Activated effector memory CD4-positive, alpha-beta T cell treated with anti-CD3 and anti-CD28 coated beads, Interleukin-2, amount 50 U/mL, for 16 hours (primary cell): ENCODE measurements at regions not wholly inside any gene's neighbourhood (a gene's known extent, or its start where the extent isn't known, plus 50 kb on each side); places are given as distances from the start of the nearest gene placed in this dataset.

Source experiments
- DNase-seq: peaks from one replicate; pipeline ENCODE4 v3.0.0-alpha.2; 2020

DNA sequence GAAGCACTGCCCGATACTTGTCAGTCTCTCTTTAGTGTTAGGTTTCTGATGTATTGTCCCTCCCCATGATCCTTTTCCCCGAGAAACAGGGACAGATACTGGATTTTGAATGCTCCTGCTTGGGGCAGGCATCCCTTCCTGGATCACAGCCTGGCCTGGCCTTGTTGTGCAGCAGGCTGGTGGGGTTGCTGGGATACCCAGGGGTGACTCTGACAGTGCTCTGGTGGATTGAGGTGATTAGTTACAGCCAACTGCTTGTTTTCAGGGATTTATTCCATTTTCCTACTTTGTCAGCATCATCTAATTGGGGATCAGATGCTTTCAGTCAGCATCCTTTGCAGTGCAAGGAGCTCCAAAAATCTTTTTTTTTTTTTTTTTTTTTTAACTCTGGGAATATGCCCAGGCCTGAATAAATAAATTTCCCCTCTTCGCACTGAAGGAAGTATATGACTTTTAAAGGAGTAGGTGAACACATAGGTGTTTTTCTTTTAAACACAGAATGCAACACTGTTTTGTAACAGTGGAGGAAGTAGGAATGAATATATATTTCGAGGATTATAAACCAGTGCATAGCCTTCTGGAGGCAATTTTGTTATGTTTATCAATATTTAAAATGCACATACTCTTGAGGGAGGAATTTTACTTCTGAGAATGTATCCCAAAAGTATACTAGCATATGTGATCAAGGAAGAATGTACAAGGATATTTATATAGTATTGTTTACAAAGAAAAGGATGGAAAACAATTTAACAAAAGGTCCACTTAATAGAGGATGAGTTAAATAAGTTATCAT is 127.3 kb upstream of the ELL2 start:
- no peak for DNase-seq

DNA sequence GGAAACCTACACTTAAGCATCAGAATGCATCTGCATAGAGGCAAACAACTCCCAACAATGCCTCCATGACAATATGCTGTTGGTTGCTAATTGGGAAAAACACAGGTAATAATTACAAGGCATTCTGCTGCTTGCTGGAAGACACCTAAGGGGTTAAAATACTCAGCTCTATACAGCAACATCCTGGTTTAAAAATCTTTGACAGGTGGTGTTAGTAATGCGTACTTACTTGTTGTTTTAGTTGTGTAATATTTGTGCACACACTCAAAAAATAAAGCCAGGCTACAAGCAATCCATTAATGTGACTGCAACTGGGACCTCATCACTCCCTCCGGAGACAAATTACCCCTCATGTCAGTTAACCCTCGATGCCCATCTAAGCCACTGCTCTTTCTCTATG is 126.3 kb upstream of the ELL2 start:
- no peak for DNase-seq

DNA sequence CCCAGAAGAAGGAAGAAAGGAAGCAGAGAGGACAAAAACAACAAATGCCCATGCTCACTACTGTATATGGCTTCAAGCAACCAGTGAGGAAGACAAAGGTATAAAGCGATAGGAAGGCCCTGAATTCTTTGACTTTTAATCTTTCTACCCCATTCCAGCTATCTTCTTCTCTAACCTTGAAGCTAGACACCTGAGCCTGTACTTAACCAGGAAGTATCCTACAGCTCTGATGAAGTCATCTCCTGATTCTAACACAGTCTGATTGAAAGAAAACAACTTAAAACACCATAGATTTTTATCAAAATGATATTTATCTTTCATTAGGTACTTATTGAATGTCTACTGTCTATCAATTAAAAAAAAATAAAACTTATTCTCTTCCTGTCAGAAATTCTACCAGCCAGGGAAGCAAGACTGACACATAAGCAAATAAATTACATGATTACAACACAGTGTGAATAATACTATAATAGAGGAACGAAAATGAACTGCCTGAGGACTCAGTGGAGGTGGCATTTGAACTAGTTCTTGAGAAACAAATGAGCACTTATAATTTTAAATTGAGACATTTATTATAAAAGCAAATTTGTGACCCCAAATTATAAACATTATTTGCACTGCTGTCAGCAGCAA is 123.3 kb upstream of the ELL2 start:
- DNase-seq, result no peak

GRCh38 chr5:96083361-96083881 is 121.8 kb upstream of the ELL2 start:
- no peak for DNase-seq

DNA sequence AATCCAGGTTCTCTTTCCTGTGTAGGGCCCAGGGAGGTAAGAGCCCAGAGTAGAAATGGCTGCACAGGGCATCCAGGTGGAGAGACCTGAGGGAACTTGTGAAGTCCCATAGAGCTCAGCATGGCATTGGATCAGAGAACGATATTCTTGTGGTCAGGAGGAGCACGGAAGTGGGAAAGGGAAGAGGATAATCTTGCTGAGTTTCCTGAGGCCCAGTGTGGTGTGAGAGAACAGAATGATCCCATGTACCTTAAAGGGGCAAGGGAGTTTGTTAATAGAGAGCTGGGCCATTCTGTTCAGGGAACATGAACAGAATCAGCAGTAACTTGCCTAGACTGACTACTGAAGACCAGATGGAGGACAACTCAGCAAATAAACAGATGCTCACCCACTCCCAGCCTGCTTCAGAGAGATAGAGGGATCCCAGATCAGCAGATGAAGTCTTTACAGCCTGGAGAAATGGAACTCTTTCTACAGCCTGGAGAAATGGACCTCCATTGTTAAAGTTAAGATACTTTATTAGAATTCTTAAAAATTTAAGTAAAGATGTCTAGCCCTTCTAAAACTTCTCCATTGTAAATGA is 119.7 kb upstream of the ELL2 start:
- DNase-seq, result no peak

DNA sequence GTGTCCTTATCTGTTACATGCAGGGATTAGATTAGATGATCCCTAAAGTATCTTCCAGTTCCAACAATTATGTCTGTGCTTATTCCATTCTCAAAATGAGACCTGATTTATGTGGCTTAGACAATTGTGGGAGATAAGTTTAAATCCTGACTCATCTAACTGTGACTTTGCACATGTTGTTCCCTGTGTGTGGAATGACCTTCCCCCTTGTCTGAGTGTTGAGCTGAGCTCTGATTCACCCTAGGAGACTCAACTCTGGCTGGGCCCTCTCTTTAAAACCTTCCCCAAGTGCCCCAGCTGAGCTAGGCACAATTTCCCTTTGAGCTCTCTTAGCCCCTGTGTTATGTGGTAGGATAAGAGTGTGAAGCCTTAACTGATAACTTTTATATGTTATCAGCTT is 118.9 kb upstream of the ELL2 start:
- no peak for DNase-seq

GRCh38 chr5:96079962-96080361 is 118.3 kb upstream of the ELL2 start:
- no peak for DNase-seq

DNA sequence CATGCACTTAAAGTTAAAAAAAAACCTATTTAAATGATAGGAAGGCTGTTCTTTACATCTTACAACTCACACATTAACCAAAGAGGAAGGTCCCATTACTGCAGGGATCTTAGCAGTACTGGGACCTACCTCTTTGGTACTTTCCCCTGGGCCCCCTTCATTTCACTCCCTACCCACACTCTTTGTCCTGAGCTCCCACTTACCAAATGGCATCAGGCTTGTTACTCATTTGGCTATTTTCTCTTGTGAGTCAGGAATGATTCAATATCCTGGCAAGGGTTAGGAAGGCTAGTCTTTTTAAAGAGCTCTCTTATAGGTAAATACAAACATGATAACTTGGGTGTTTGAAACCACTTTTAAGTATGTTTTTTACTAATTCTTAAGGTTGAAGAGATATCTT is 117.4 kb upstream of the ELL2 start:
- no peak for DNase-seq

GRCh38 chr5:96076451-96076850 is 114.8 kb upstream of the ELL2 start:
- DNase-seq, result no peak

GRCh38 chr5:96075579-96076289 is 114.1 kb upstream of the ELL2 start:
- no peak for DNase-seq

DNA sequence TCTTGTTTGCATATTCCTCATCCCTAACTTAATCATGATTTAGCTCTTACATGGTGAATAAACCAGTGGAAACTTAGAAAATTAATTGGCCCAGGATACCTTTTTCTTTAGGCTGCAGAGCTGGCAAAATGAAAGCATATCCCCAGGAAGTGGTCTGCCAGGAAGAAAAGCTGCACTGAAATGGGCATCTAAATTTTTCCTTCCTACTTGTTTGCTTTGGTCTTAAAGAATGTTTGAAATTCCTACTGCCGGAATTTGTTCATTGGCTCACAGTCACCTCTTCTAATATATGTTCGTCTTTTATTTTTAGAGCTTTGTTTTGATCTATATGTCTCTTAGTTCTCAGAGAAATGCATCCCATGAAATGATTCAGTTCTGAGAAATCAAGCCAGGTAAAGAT is 113.2 kb upstream of the ELL2 start:
- no peak for DNase-seq

DNA sequence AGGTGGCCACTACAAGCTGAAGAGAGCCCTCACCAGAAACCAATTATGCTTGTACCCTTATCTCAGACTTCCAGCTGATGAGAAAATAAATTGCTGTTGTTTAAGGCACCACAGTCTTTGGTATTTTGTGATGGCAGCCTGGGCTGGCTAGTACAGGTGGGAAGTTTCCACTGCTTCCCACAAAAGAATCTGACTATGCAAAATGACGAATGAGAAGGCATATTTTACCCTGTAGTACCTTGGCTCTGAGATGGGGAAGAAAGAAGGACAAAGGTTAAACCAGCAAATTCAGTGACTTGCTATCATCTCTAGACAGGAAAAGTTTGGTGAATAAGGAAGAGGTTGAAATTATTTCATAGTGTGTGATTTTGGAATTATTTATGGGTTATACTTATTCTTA is 112.8 kb upstream of the ELL2 start:
- no peak for DNase-seq

- DNase-seq, result no peak
Measured at GRCh38 chr5:96072791-96073165, 111.1 kb upstream of the ELL2 start.

- no peak for DNase-seq
Measured at GRCh38 chr5:96072138-96072790, 110.6 kb upstream of the ELL2 start.

DNA sequence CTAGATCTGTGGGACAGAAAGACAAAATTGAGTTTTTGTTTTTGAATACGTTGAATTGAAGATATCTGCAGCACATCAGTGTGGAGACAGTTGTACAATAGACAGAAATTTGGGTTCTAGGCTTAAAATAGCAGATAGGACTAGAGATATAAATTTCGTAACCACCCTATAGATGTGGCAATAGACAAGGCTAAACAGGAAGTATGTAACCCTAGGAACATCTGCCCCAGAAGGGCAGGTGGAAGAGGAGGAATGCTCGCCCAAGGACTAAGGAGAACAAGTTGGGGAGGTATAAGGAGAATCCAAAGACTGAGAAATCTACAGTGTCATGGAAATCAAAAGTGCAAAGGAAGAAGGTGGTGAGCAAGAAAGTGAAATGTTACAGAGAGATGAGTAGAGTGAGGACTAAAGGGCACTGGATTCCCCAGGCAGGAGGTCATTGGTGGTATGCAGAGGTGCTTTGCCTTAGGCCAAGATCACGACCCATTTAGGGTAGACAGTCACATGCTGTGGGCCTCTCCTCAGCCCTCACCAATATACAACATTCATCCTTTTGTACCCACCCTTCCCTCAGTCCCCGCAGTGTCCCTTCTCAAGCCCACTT is 109.1 kb upstream of the ELL2 start:
- DNase-seq, result no peak

GRCh38 chr5:96067894-96068614 is 106.4 kb upstream of the ELL2 start:
- no peak for DNase-seq

GRCh38 chr5:96067251-96067650 is 105.6 kb upstream of the ELL2 start:
- no peak for DNase-seq

DNA sequence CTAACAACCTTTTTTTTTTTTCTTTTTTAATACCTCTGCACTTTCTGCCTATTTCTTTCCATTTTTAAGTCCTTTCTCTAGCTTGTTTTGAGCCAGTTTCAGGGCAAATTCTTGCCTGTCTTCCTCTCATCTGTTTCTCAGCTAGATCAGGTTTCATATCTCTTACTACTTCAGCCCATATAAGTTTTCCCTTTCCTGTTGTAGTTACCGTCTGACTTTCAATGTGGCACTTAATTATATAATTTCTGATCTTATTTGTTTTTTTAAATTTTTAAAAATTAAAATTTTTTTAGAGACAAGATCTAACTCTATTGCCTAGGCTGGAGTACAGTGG is 104.7 kb upstream of the ELL2 start:
- DNase-seq, result no peak

DNA sequence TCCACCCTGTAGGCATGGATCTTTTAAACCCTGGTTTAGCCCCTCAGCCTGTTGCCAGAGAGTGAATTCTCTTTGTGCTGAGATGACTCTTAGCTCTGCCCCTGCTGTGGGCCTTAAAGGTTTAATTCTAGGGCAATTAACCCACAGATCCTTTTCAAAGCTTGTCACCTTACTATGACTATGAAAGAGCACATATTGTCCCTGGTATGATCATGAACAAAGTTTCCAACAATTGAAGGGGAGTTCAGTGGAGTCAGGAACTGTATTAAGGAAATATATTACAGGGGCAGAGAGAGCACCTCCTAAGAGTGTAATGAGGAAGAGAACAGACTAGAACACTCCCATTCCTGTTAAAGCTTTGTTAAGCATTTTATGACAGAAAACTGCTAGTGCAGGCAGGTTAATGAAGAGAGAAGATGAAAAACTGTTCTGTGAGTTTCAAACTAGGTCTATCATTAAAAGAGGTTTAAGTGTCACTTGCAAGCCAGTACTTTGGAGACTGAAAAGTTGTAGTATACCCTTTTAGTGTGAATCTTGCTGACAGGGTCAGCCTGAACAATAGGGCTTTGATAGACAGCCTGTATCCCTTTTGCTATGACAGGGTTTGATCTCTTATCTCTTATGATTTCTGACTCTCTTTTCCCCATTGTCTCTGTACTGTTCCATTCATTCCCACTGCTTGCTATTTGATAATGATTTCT is 104.2 kb upstream of the ELL2 start:
- DNase-seq, result no peak

DNA sequence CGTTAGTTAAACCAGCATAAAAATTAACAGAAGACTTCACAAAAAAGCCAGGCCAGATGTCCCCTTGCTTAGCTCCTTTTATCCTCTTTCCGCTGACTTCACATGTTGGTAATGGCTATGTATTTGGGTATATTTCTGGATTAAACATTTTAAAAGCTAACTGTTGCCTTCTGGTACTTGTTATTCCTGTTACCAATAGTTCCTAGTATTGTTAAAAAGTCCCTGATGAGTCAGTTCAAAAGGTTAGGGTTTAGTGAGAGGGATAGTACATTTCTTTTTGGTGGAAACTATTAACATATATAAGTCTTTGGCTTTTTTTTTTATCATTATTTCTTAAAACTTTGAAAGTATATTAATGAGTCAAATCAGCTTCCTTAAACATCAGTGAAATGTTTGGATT is 103.2 kb upstream of the ELL2 start:
- DNase-seq, result no peak

- DNase-seq, result no peak
Measured at GRCh38 chr5:96062836-96063235, 101.2 kb upstream of the ELL2 start.
